Liver (tissue), 2 donors: ENCODE measurements at regions not wholly inside any gene's neighbourhood (a gene's known extent, or its start where the extent isn't known, plus 50 kb on each side); places are given as distances from the start of the nearest gene placed in this dataset.
"Not testable (repeated sequence)": the region's sequence is repeated elsewhere in the genome, so short reads cannot be mapped to it uniquely, and the experiment has no call there.

Source experiments
- RAD21 ChIP-seq, 2 donors: IDR thresholded peaks; 2 replicates each; pipeline ENCODE4 v1.6.1; 2016; ENCODE audit warnings: antibody characterized with exemption in 2 of 2, mild to moderate bottlenecking in 2 of 2
- SP1 ChIP-seq: IDR thresholded peaks from 2 replicates; pipeline ENCODE4 v1.6.1; 2018; ENCODE audit warnings: antibody characterized with exemption, mild to moderate bottlenecking
- donor health status: healthy.

DNA sequence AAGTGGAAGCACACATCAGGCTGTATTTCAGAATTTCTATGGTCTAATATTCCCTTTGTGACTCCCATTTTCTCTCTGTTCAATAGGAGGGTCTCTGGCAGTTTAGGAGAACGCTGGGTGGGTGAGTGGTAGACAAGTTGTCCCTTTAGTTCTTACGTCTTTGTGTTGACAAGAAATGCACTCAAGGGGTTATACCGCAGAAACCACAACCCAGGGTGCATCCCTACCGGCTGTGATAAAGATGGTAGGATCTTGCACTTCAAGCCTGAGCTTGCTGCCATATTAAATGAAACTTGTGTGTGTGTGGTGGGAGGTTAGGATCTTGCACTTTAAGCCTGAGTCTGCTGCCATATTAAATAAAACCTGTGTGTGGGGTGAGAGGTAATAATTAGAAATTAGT lies 80.5 kb downstream of the LGALS9C start:
- TF ChIP-seq RAD21 (IDR thresholded peaks at IDR 0.05); SP1: not testable (repeated sequence)
